Left ventricle myocardium superior (tissue), 1 donor: ENCODE measurements at regions not wholly inside any gene's neighbourhood (a gene's known extent, or its start where the extent isn't known, plus 50 kb on each side); places are given as distances from the start of the nearest gene placed in this dataset.
"Not testable (repeated sequence)": the region's sequence is repeated elsewhere in the genome, so short reads cannot be mapped to it uniquely, and the experiment has no call there.

Source experiments
- ATAC-seq: fragments of 200-7000 bp; cut with Tn5 transposase; one replicate; pipeline ENCODE4 v1.9.1; 2020; ENCODE audit warnings: mild to moderate bottlenecking, moderate library complexity
- DNase-seq: peaks from one replicate; pipeline ENCODE4 v3.0.0-alpha.2; 2020
- intact Hi-C: fragments of 100-400 bp; cut with micrococcal nuclease; formaldehyde crosslinking; loops from one replicate; pipeline ENCODE4 v1.11.0; 2022
- donor health status: DM: no; HTN: yes; CAD: no; lungs with severe emphysema.

GRCh38 chr7:84780158-84781124 is 406.4 kb downstream of the SEMA3D start:
- intact Hi-C loops, result no loop called here
- ATAC-seq (no peak), DNase-seq (peak; percentile 13)

DNA sequence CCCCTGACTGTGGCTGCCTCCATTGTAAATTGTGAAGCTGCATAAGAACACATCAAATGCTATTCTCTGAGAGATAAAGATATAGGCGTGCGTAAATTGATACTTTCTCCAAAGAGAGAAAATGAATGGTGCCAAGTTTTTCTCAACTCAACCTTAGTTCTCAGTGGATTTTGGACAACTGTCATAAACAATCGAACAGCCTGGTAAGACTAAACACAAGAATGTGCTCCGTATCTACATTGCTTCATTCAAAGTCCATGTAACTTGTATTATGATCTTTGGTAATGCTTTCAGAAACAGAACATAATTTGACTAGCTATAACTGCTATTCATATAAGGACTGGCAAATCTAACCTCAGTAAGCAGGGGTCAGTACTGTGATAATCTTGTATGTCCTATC is 429.1 kb downstream of the SEMA3D start:
- intact Hi-C loops, result no loop called here
- no peak for ATAC-seq
- no peak for DNase-seq

- intact Hi-C loops, result no loop called here
- DNase-seq (no peak), ATAC-seq (peak; percentile 31)
Measured at GRCh38 chr7:84746353-84746752, 440.5 kb downstream of the SEMA3D start.

GRCh38 chr7:84744385-84744784 is 442.5 kb downstream of the SEMA3D start:
- intact Hi-C loops, result no loop called here
- no peak for DNase-seq
- no peak for ATAC-seq

GRCh38 chr7:84738583-84739150 is 448.2 kb downstream of the SEMA3D start:
- ATAC-seq (no peak), DNase-seq (no peak)
- intact Hi-C loops, result no loop called here

- intact Hi-C loops, result no loop called here
- no peak for DNase-seq
- no peak for ATAC-seq
Measured at GRCh38 chr7:84735677-84736076, 451.2 kb downstream of the SEMA3D start.

- ATAC-seq (no peak), DNase-seq (no peak)
- intact Hi-C loops, result no loop called here
Measured at GRCh38 chr7:84735011-84735410, 451.8 kb downstream of the SEMA3D start.

DNA sequence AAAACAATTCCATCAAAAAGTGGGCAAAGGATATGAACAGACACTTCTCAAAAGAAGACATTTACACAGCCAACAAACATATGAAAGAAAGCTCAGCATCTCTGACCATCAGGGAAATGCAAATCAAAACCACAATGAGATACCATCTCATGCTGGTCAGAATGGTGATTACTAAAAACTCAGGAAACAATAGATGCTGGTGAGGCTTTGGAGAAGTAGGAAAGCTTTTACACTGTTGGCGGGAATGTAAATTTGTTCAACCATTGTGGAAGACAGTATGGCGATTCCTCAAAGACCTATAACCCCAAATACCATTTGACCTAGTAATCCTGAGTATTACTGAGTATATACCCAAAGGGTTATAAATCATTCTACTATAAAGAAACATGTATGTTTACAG is 452.9 kb downstream of the SEMA3D start:
- ATAC-seq, intact Hi-C loops, DNase-seq: not testable (repeated sequence)

GRCh38 chr7:84730864-84731263 is 456.0 kb downstream of the SEMA3D start:
- DNase-seq, intact Hi-C loops, ATAC-seq: not testable (repeated sequence)

- DNase-seq, result no peak
- intact Hi-C loops, result no loop called here
- no peak for ATAC-seq
Measured at GRCh38 chr7:84729284-84729683, 457.6 kb downstream of the SEMA3D start.

- ATAC-seq (no peak), DNase-seq (no peak)
- intact Hi-C loops, result no loop called here
Measured at GRCh38 chr7:84722734-84723133, 464.1 kb downstream of the SEMA3D start.

DNA sequence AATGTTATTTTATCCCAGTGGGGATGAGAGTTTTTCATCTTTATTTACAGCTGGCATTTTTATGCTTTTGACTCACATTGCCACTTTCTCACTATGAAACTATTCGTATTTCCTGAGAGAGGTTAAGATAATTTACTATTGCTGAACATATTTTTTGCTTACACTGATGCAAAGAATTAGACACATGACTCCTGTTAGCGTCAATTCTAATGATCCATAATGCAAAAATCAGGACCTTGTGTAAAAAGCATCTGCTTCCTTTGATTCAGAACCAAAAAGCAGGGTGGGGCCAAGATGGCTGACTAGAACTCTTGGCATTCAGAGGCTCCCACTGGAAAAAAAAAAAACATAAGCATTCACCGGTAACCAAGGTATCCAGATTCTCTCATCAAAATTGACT is 464.8 kb downstream of the SEMA3D start:
- ATAC-seq (no peak), DNase-seq (no peak)
- intact Hi-C loops, result no loop called here

- ATAC-seq (no peak), DNase-seq (no peak)
- intact Hi-C loops, result no loop called here
Measured at GRCh38 chr7:84720456-84721097, 466.3 kb downstream of the SEMA3D start.

- ATAC-seq (no peak), DNase-seq (no peak)
- intact Hi-C loops, result no loop called here
Measured at GRCh38 chr7:84714765-84715164, 472.1 kb downstream of the SEMA3D start.

DNA sequence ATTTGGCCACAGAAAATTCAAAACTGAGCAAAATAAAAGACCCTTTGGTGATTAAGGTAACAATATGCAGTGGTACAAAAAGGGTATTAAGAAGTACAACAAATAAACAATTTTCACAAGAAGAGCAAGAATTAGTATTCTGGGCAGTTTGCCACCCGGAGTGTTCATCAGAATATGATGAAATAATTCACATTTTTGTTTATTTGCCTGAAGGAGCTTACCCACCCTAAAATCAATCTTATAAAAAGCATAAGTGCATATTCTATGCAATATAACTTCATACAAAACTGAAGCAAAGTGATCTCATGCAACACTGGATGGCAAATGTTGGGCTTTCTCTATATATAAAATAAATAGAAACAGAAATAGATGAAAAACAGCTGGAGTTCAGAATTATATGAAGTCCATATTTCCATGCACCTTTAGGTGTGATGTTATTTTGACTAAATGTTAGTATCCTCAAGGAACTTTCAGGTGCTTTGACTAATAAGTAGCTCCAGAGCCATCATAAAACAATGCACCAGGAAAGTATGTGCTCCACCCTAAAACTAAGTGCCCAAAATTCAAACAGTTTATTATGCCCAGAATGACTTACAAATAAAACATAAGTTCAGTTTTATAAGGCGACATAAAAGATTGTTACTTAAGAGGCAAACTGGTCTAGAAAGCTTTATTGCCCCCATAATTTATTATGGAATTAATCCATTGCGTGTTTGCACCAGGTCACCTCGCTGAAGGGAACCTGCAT is 474.3 kb downstream of the SEMA3D start:
- DNase-seq (no peak), ATAC-seq (no peak)
- intact Hi-C loops, result no loop called here

- intact Hi-C loops, DNase-seq, ATAC-seq: not testable (repeated sequence)
Measured at GRCh38 chr7:84710538-84710937, 476.3 kb downstream of the SEMA3D start.

DNA sequence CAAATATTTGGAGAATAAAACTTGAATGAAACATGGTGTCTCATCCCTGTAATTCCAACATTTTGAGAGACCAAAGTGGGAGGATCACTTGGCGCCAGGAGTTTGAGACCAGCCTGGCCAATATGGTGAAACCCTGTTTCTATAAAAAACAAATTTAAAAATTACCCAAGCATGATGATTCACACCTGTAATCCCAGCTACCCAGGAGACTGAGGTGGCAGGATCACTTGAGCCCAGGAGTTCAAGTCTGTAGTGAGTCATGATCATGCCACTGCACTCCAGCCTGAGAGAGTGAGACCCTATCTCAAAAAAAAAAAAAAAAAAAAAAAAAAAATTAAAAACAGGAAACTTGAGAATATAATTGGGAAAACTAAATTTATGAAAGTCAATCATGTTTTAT is 481.1 kb downstream of the SEMA3D start:
- DNase-seq, result no peak
- no peak for ATAC-seq
- intact Hi-C loops, result no loop called here

- intact Hi-C loops, result no loop called here
- DNase-seq (no peak), ATAC-seq (no peak)
Measured at GRCh38 chr7:84705079-84705478, 481.8 kb downstream of the SEMA3D start.

GRCh38 chr7:84704380-84704779 is 482.5 kb downstream of the SEMA3D start:
- DNase-seq (no peak), ATAC-seq (no peak)
- intact Hi-C loops, result no loop called here
